ENCODE measurements at regions not wholly inside any gene's neighbourhood (a gene's known extent, or its start where the extent isn't known, plus 50 kb on each side); places are given as distances from the start of the nearest gene placed in this dataset.

- TF ChIP-seq, protein P1, sequence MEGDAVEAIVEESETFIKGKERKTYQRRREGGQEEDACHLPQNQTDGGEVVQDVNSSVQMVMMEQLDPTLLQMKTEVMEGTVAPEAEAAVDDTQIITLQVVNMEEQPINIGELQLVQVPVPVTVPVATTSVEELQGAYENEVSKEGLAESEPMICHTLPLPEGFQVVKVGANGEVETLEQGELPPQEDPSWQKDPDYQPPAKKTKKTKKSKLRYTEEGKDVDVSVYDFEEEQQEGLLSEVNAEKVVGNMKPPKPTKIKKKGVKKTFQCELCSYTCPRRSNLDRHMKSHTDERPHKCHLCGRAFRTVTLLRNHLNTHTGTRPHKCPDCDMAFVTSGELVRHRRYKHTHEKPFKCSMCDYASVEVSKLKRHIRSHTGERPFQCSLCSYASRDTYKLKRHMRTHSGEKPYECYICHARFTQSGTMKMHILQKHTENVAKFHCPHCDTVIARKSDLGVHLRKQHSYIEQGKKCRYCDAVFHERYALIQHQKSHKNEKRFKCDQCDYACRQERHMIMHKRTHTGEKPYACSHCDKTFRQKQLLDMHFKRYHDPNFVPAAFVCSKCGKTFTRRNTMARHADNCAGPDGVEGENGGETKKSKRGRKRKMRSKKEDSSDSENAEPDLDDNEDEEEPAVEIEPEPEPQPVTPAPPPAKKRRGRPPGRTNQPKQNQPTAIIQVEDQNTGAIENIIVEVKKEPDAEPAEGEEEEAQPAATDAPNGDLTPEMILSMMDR (IDR thresholded peaks at IDR 0.05): no peak
- no peak for TF ChIP-seq EP300 (IDR thresholded peaks at IDR 0.05)
- no peak for DNase-seq (ENCODE audit: low spot score in 2 of 2)
- no peak overlapping the region for H3K27ac ChIP-seq
- H3K36me3 ChIP-seq: no peaks in the 10 kb centered on the region
- no peaks in the 10 kb centered on the region for H3K9me3 ChIP-seq
- H3K4me3 ChIP-seq: no peak overlapping the region
- H3K27me3 ChIP-seq: no peaks in the 10 kb centered on the region
- H3K4me1 ChIP-seq: peaks cover 5% of the 10 kb centered on the region
- 50% methylated on average over 4 of the region's 4 CpGs for WGBS
Observed at GRCh38 chr9:109846776-109847175, 66.8 kb downstream of the PALM2AKAP2 start.

DNA sequence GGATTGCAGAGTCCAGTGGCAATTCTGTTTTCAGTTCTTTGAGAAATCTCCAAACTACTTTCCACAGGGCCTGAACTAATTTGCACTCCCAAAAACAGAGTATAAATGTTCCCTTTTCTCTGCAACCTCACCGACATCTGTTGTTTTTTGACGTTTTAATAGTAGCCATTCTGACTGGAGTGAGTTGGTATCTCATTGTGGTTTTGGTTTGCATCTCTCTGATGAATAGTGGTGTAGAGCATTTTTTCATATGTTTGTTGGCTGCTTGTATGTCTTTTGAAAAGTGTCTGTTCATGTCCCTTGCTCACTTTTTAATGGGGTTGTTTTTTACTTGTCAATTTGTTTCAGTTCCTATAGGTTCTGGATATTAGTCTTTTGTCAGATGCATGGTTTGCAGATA lies 72.6 kb downstream of the PALM2AKAP2 start:
- DNase-seq (ENCODE audit: low spot score in 2 of 2): no peak
- H3K4me1 ChIP-seq: no peaks in the 10 kb centered on the region
- no peak for TF ChIP-seq POLR2AphosphoS5 (IDR thresholded peaks at IDR 0.05)
- no peaks in the 10 kb centered on the region for H3K36me3 ChIP-seq
- no peak overlapping the region for H3K4me3 ChIP-seq
- WGBS: 88% methylated on average over 2 of the region's 2 CpGs
- H3K27me3 ChIP-seq: no peaks in the 10 kb centered on the region
- H3K27ac ChIP-seq: no peak overlapping the region
- H3K9me3 ChIP-seq: no peaks in the 10 kb centered on the region

- no peak for DNase-seq (ENCODE audit: low spot score in 2 of 2)
- 89% methylated on average over 2 of the region's 2 CpGs for WGBS
- TF ChIP-seq POLR2AphosphoS5 (IDR thresholded peaks at IDR 0.05) (no peak), POLR2A (IDR thresholded peaks at IDR 0.05) (no peak), EP300 (IDR thresholded peaks at IDR 0.05) (no peak)
- TF ChIP-seq, protein P1 (IDR thresholded peaks at IDR 0.05): no peak
- H3K4me3 ChIP-seq: no peak overlapping the region
- no peaks in the 10 kb centered on the region for H3K36me3 ChIP-seq
- no peaks in the 10 kb centered on the region for H3K9me3 ChIP-seq
- no peaks in the 10 kb centered on the region for H3K27me3 ChIP-seq
- no peak overlapping the region for H3K27ac ChIP-seq
- H3K4me1 ChIP-seq: no peaks in the 10 kb centered on the region
Observed at GRCh38 chr9:109855540-109855939, 75.5 kb downstream of the PALM2AKAP2 start.

GRCh38 chr9:109856785-109857184 lies 76.8 kb downstream of the PALM2AKAP2 start:
- Histone ChIP-seq H3K27me3 (no peaks in the 10 kb centered on the region), H3K27ac (peak overlapping the region; percentile 15), H3K36me3 (no peaks in the 10 kb centered on the region), H3K4me3 (no peak overlapping the region), H3K4me1 (peaks cover 5% of the 10 kb centered on the region), H3K9me3 (no peaks in the 10 kb centered on the region)
- DNase-seq (ENCODE audit: low spot score in 2 of 2): no peak
- TF ChIP-seq POLR2A (IDR thresholded peaks at IDR 0.05): no peak
- TF ChIP-seq, protein P1 (IDR thresholded peaks at IDR 0.05): no peak
- no peak for TF ChIP-seq EP300 (IDR thresholded peaks at IDR 0.05)
- no peak for TF ChIP-seq POLR2AphosphoS5 (IDR thresholded peaks at IDR 0.05)
- 65% methylated on average over 6 of the region's 6 CpGs for WGBS

- DNase-seq (ENCODE audit: low spot score in 2 of 2): no peak
- Histone ChIP-seq H3K27me3 (no peaks in the 10 kb centered on the region), H3K36me3 (no peaks in the 10 kb centered on the region), H3K4me3 (no peak overlapping the region), H3K4me1 (peaks cover 10% of the 10 kb centered on the region), H3K9me3 (no peaks in the 10 kb centered on the region), H3K27ac (peak overlapping the region; percentile 15)
- 66% methylated on average over 1 of the region's 1 CpG for WGBS
- TF ChIP-seq EP300 (IDR thresholded peaks at IDR 0.05): no peak
- TF ChIP-seq, protein P1 (IDR thresholded peaks at IDR 0.05): no peak
Observed at GRCh38 chr9:109857336-109857735, 77.3 kb downstream of the PALM2AKAP2 start.

DNA sequence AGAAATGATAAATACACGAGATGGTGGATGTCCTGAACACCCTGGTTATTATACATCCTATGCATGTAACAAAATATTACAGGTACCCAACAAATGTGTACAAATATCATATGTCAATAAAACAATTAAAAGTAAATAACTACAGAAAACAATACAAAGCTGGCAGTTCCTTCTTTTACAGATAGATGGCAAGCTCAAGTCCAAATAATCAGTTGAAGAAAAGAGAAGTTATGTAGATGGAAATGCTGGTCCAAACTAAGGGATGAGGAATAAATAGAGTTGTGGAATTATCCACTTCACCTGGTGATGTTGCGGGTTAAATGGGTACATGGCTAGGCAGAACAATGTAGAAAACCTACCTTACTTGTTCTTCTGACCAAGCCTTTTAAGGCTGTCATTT lies 79.4 kb downstream of the PALM2AKAP2 start:
- H3K36me3 ChIP-seq: no peaks in the 10 kb centered on the region
- 65% methylated on average over 2 of the region's 2 CpGs for WGBS
- peaks cover 16% of the 10 kb centered on the region for H3K4me1 ChIP-seq
- TF ChIP-seq, protein P1 (IDR thresholded peaks at IDR 0.05): no peak
- no peak for TF ChIP-seq EP300 (IDR thresholded peaks at IDR 0.05)
- TF ChIP-seq POLR2AphosphoS5 (IDR thresholded peaks at IDR 0.05): no peak
- no peak for TF ChIP-seq POLR2A (IDR thresholded peaks at IDR 0.05)
- no peak overlapping the region for H3K27ac ChIP-seq
- no peaks in the 10 kb centered on the region for H3K27me3 ChIP-seq
- no peaks in the 10 kb centered on the region for H3K9me3 ChIP-seq
- H3K4me3 ChIP-seq: no peak overlapping the region
- DNase-seq (ENCODE audit: low spot score in 2 of 2): no peak
